Nephron progenitor cell (in vitro differentiated cells): ENCODE measurements at regions not wholly inside any gene's neighbourhood (a gene's known extent, or its start where the extent isn't known, plus 50 kb on each side); places are given as distances from the start of the nearest gene placed in this dataset.

Experiments used
- DNase-seq: peaks from one replicate; pipeline ENCODE4 v3.0.0; 2021
- H3K27ac Mint-ChIP-seq: 2 replicates; pipeline ENCODE4 v1.8.0; 2021; ENCODE audit warnings: mild to moderate bottlenecking, moderate library complexity, mixed read lengths
- H3K27me3 Mint-ChIP-seq: 2 replicates; pipeline ENCODE4 v1.8.0; 2021; ENCODE audit warnings: mild to moderate bottlenecking, low read depth, mixed read lengths; ENCODE audit not compliant: poor library complexity
- H3K36me3 Mint-ChIP-seq: 2 replicates; pipeline ENCODE4 v1.8.0; 2021; ENCODE audit warnings: low read depth, mixed read lengths
- H3K4me1 Mint-ChIP-seq: 2 replicates; pipeline ENCODE4 v1.8.0; 2021; ENCODE audit warnings: mixed read lengths
- H3K4me3 Mint-ChIP-seq: 2 replicates; pipeline ENCODE4 v1.8.0; 2021; ENCODE audit warnings: mild to moderate bottlenecking, moderate library complexity, mixed read lengths
- H3K9me3 Mint-ChIP-seq: 2 replicates; pipeline ENCODE4 v1.8.0; 2021; ENCODE audit warnings: mild to moderate bottlenecking, moderate library complexity, mixed read lengths
- TF ChIP-seq, protein P1 (sequence below): fragments of 200-600 bp; sonication (generic); IDR thresholded peaks from 2 replicates; pipeline ENCODE4 v1.5.0; 2021; ENCODE audit warnings: antibody characterized with exemption

- Mint-ChIP-seq H3K27me3 (peaks cover 4% of the 10 kb centered on the region), H3K27ac (no peak overlapping the region), H3K4me3 (no peak overlapping the region), H3K4me1 (no peaks in the 10 kb centered on the region), H3K36me3 (no peaks in the 10 kb centered on the region), H3K9me3 (peaks cover 7% of the 10 kb centered on the region)
- TF ChIP-seq, protein P1, sequence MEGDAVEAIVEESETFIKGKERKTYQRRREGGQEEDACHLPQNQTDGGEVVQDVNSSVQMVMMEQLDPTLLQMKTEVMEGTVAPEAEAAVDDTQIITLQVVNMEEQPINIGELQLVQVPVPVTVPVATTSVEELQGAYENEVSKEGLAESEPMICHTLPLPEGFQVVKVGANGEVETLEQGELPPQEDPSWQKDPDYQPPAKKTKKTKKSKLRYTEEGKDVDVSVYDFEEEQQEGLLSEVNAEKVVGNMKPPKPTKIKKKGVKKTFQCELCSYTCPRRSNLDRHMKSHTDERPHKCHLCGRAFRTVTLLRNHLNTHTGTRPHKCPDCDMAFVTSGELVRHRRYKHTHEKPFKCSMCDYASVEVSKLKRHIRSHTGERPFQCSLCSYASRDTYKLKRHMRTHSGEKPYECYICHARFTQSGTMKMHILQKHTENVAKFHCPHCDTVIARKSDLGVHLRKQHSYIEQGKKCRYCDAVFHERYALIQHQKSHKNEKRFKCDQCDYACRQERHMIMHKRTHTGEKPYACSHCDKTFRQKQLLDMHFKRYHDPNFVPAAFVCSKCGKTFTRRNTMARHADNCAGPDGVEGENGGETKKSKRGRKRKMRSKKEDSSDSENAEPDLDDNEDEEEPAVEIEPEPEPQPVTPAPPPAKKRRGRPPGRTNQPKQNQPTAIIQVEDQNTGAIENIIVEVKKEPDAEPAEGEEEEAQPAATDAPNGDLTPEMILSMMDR, result no peak
- no peak for DNase-seq
These were observed 147.5 kb downstream of the METTL4 start for GRCh38 chr18:2423761-2424160.

GRCh38 chr18:2424420-2424819 lies 146.9 kb downstream of the METTL4 start:
- H3K4me1 Mint-ChIP-seq, result no peaks in the 10 kb centered on the region
- H3K9me3 Mint-ChIP-seq, result peaks cover 7% of the 10 kb centered on the region
- no peak overlapping the region for H3K4me3 Mint-ChIP-seq
- H3K27me3 Mint-ChIP-seq, result peaks cover 4% of the 10 kb centered on the region
- no peak overlapping the region for H3K27ac Mint-ChIP-seq
- no peak for DNase-seq
- no peaks in the 10 kb centered on the region for H3K36me3 Mint-ChIP-seq
- TF ChIP-seq, protein P1, result no peak

GRCh38 chr18:2425426-2426317 lies 145.6 kb downstream of the METTL4 start:
- H3K9me3 Mint-ChIP-seq, result peaks cover 13% of the 10 kb centered on the region
- DNase-seq, result no peak
- H3K36me3 Mint-ChIP-seq, result no peaks in the 10 kb centered on the region
- H3K27me3 Mint-ChIP-seq, result peaks cover 4% of the 10 kb centered on the region
- no peak overlapping the region for H3K4me3 Mint-ChIP-seq
- no peaks in the 10 kb centered on the region for H3K4me1 Mint-ChIP-seq
- TF ChIP-seq, protein P1, result no peak
- no peak overlapping the region for H3K27ac Mint-ChIP-seq

DNA sequence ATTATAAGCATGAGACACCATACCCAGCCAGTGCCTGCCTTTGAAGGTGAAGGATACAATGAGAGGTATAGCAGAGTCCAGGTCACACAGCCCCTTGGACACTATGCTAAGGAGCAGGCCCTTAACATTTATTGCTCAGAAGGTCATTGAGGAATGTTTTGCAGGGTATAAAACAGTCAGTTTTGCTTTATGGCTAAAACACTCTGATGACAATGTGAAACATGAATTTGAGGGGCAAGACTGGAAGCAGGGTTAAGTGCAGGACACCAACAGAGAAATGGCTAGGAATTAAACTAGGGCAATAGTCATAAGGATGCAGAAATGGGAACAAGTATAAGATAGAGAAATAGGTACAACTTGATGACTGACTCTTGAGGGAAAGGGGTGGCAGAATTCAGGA lies 141.1 kb downstream of the METTL4 start:
- Mint-ChIP-seq H3K4me3 (no peak overlapping the region), H3K36me3 (no peaks in the 10 kb centered on the region), H3K4me1 (no peaks in the 10 kb centered on the region), H3K9me3 (peaks cover 16% of the 10 kb centered on the region), H3K27me3 (no peaks in the 10 kb centered on the region), H3K27ac (no peak overlapping the region)
- DNase-seq, result no peak
- TF ChIP-seq, protein P1, result no peak

- H3K4me1 Mint-ChIP-seq, result no peaks in the 10 kb centered on the region
- TF ChIP-seq, protein P1, result no peak
- DNase-seq, result no peak
- no peak overlapping the region for H3K4me3 Mint-ChIP-seq
- no peak overlapping the region for H3K27ac Mint-ChIP-seq
- H3K27me3 Mint-ChIP-seq, result no peaks in the 10 kb centered on the region
- no peaks in the 10 kb centered on the region for H3K36me3 Mint-ChIP-seq
- peaks cover 9% of the 10 kb centered on the region for H3K9me3 Mint-ChIP-seq
These were observed 139.5 kb downstream of the METTL4 start for GRCh38 chr18:2431806-2432205.

- Mint-ChIP-seq H3K4me1 (no peaks in the 10 kb centered on the region), H3K9me3 (peaks cover 9% of the 10 kb centered on the region), H3K4me3 (no peak overlapping the region), H3K36me3 (no peaks in the 10 kb centered on the region), H3K27me3 (no peaks in the 10 kb centered on the region), H3K27ac (no peak overlapping the region)
- TF ChIP-seq, protein P1, result no peak
- no peak for DNase-seq
These were observed 137.9 kb downstream of the METTL4 start for GRCh38 chr18:2433366-2433765.
